Hypothalamus (tissue), 51 donors: ENCODE measurements at regions not wholly inside any gene's neighbourhood (a gene's known extent, or its start where the extent isn't known, plus 50 kb on each side); places are given as distances from the start of the nearest gene placed in this dataset.

Source experiments
- DNase-seq, 51 donors: peaks; one replicate each; lab custom pipeline; 2025; lab: John Stamatoyannopoulos, UW

DNA sequence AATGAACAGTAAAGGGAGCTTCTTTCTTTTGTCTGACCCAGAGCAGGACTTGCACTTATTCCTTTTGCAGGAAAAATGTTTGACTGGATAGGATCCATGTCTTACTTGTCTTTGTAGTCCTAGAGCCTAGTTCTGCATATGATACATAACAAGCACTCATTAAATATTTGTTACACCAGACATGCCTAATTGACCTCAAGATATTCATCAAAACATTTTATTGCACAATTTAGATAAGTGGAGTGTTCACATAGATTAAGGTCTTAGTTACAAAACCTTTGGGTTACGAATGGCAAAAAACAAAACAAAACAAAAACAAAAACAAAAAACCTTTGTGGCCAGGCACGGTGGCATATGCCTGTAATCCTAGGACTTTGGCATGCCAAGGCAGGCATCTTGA lies 735.8 kb upstream of the NRSN1 start:
- no peak for DNase-seq

GRCh38 chr6:23394681-23395080 lies 731.3 kb upstream of the NRSN1 start:
- peak in 1 of 51 donors; percentile 2 for DNase-seq

GRCh38 chr6:23395381-23395780 lies 730.6 kb upstream of the NRSN1 start:
- DNase-seq: no peak

DNA sequence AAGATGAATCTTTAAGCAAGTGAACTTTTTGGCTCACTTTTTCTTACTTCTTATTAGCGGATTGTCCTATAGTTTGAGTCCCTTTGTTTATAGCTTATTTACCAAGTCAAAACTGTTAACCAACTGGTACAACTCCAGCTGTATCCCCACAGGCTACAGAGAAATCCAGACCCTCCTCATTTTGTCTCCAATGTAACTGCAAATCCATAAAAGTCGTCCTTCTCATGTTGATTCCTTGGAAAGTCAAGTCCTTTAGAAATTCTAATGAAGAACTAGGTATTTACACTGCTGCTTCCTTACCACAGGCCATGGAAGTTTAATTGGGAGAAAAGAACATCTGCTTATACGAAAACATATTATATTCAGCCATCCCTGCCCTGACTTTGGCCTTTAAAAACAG lies 729.1 kb upstream of the NRSN1 start:
- no peak for DNase-seq

GRCh38 chr6:23403460-23403859 lies 722.6 kb upstream of the NRSN1 start:
- DNase-seq: no peak

GRCh38 chr6:23409531-23409930 lies 716.5 kb upstream of the NRSN1 start:
- DNase-seq: no peak

DNA sequence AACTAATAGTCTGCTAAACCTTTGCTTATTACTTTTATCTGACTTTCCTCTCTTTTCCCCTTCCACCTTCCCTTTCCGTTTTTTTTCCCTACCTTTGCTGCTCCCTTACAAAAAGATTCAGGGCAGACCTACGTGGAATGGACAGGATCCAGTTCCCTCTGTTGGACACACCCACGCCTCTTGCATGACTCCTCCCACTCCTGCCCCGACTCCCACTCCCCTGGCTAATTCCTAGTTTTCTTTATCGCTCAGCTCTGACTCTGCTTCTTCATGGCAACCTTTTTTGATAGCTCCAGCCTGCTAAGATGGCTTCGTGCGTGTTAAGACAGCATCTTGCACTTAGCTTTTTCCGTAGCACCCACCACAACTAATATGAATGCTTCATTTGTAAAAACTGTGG lies 715.6 kb upstream of the NRSN1 start:
- no peak for DNase-seq

- DNase-seq: no peak
Observed at GRCh38 chr6:23412770-23413169, 713.2 kb upstream of the NRSN1 start.

DNA sequence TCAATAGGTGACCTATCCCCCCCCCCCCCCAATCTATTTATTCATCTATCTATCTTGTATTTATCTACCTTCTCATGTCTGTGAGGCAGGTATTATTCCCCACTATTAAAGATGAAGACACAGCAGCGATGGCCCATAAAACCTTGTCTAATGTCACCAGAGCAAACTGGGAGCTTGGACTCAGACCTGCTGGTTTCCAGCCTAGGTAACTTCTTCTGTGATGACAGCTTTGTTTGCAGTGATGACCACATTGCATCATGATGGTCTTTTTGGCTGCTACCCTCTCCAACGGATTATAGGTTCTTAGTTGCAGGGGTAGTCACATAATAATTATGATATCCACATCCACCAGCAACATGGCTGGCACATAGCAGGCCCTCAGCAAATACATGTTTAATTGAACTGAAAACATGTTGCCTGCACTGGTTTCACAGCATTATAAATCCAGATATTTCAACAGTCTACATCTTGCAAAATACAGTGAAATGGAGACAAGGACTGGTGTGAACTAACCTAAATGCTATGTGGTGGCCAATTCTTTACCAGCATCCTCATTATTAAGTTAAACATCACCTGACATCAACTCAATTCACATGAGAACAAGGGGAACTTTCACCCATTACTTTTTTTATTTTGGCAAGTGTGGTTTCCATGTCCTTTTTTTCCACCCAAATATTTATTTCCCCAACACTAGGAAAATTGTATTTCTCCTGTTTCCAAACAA lies 712.5 kb upstream of the NRSN1 start:
- no peak for DNase-seq

- DNase-seq: peak in 2 of 51 donors; percentile 5 to 34
Observed at GRCh38 chr6:23414051-23414445, 712.0 kb upstream of the NRSN1 start.

- DNase-seq: no peak
Observed at GRCh38 chr6:23414922-23415321, 711.1 kb upstream of the NRSN1 start.

GRCh38 chr6:23415819-23416427 lies 710.1 kb upstream of the NRSN1 start:
- no peak for DNase-seq

DNA sequence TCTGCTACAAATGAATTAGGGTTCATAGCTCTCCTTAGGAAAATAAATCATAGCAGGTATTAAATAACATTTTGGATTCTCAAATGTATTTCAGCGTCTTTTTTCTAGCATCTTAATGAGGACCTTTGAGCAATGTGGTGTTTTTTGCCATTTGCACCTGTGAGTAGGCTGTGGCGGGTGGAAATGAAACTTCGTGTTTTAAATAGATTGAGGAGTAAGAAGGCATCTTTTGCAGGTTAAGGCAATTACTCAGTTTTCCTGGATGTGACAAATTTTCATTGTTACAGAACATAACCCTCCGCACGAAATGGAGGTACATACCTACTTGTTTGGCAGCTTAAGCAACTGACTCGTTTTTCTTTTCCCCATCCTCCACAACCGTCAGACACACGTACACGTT lies 708.9 kb upstream of the NRSN1 start:
- no peak for DNase-seq

- no peak for DNase-seq
Observed at GRCh38 chr6:23418095-23418494, 707.9 kb upstream of the NRSN1 start.

- no peak for DNase-seq
Observed at GRCh38 chr6:23419046-23419445, 707.0 kb upstream of the NRSN1 start.

GRCh38 chr6:23420659-23421350 lies 705.2 kb upstream of the NRSN1 start:
- no peak for DNase-seq

- DNase-seq: no peak
Observed at GRCh38 chr6:23424584-23424983, 701.4 kb upstream of the NRSN1 start.

DNA sequence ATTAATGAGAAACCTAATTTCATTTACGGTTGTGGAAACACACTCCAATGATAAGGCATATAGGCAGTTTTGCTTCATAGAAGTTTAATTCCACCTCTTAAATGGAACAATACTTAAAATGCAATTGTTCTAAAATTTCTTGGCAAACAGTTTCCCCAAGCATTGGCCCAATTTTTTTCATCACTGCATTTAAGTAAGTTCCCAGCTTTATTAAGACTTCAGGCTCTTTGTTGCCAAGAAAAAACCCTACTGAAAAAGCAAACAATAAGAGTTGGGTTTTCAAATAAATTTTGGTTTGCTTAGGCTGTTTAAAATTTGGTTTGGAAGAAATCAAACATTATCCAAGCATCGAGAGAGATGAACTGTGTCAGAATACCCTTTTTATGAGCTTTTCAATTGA lies 690.9 kb upstream of the NRSN1 start:
- no peak for DNase-seq

DNA sequence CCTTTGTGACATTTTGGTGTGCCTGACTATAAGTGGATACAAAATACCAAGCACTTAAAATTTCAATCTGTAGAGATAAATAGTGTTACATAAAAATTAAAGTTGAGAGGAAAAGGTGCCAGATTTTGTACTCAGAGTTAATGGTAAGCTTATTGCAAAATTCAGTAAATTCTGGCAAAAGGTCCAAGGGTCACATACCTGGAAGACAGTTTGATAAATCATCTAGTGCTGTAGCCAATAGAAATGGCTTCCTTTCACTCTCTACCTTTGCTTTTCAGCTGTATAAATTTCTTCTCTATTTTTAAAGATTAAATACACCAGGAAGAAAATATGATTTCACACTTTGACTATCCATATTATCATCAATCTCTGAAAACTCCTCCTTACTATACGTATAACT lies 690.2 kb upstream of the NRSN1 start:
- no peak for DNase-seq

GRCh38 chr6:23441808-23442461 lies 684.1 kb upstream of the NRSN1 start:
- DNase-seq: peak in 2 of 51 donors; percentile 7 to 29

GRCh38 chr6:23445157-23445710 lies 680.8 kb upstream of the NRSN1 start:
- DNase-seq: no peak
